Stimulated activated CD8-positive, alpha-beta memory T cell treated with anti-CD3 and anti-CD28 coated beads, Interleukin-4, amount 100 ng/mL, for 48 hours (primary cell): ENCODE measurements at regions not wholly inside any gene's neighbourhood (a gene's known extent, or its start where the extent isn't known, plus 50 kb on each side); places are given as distances from the start of the nearest gene placed in this dataset.

ENCODE experiments used
- DNase-seq: peaks from one replicate; pipeline ENCODE4 v3.0.0-alpha.2; 2020

GRCh38 chr10:14468023-14468441, 137.3 kb upstream of the FRMD4A start:
- DNase-seq, result no peak

- DNase-seq, result no peak
Measured at GRCh38 chr10:14466257-14466656, 135.5 kb upstream of the FRMD4A start.

GRCh38 chr10:14460447-14460846, 129.7 kb upstream of the FRMD4A start:
- DNase-seq, result no peak

GRCh38 chr10:14459665-14460064, 128.9 kb upstream of the FRMD4A start:
- no peak for DNase-seq

GRCh38 chr10:14456870-14457266, 126.1 kb upstream of the FRMD4A start:
- DNase-seq, result no peak

DNA sequence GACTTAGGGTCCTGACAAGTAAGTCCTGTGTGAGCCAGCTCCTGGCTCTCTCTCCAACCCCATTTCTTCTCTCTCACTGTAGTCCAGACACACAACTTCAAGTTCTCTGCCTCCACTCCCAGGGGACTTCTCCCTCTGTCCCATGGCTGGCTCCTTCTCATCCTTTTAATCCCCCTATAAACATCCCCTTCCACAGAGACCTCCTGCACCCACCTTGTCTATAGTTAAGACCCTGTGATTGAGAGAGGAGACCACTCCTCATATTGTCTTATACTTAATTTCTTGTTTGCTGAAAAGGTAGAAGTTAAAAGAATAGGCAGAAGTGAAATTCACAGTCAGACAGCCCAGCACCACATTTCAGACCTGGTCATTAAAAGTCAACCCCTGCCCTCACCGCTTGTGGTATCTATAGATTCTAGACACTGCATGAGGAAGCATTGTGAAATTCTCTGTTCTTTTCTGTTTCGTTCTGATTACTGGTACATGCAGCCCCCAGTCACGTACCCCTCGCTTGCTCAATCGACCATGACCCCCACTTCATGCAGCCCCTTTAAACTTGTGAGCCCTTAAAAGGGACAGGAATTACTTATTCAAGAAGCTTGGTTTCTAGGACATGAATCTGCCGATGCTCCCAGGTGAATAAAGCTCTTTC, 125.6 kb upstream of the FRMD4A start:
- DNase-seq, result no peak

DNA sequence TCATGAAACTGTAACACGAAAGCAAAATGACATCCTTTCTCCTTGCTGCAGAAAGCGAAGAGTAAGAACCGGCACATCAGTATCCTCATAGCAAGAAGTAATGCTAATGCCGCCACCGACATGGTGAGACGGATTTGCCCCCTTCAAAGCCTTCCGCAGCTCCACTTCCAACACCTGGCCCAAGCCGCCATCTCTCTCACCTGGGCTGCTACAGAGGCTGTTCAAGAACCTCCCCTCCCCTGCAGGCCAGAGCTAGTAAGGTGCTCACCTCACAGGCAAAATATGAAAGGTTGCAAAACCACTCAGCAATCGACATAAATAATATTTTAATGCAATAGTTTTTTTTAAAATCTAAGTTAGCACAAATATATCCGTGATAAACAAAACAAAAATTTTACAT, 123.9 kb upstream of the FRMD4A start:
- DNase-seq, result no peak

GRCh38 chr10:14454206-14454605, 123.5 kb upstream of the FRMD4A start:
- no peak for DNase-seq

DNA sequence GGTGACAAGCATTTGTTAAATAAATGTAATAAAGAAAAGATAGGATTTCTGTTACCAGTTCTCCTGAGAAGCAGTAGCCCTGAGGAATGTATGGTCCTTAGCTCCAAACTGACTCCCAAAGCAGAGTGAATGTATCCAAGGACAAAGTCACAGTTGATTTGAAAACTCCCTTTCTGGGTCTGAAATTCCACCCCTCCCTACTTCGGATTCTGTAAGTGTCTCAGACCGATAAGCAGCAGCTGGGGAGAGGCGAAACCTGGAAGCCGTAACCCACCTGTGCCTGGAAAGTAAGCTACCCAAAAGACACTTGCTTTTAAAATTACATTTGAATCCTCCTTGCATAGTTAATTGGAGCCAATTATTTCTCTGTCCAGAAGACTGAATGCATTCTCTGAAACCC, 122.9 kb upstream of the FRMD4A start:
- DNase-seq, result no peak

- DNase-seq, result no peak
Measured at GRCh38 chr10:14451341-14451740, 120.6 kb upstream of the FRMD4A start.

DNA sequence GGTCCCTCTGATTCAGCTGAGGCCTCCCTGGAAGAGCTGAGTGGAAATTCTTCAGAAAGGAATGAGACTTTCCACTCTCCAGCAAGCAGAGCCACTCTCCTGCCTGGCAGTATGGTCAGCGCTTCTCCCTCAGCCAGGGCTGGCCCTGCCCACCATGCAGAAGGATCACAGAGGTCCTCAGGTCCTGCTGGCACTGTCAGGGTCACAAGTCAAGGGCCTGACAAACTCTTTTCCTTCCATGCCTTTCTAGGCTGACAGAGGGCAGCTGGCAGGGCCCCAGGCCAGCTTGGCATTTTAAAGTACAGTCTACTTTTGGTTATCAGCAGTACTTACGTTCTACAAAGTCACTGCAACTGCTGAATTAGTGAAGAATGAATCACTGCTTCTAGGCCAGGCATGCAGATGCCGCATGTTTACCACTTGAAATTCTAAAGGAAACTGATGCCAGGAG, 119.3 kb upstream of the FRMD4A start:
- DNase-seq, result no peak

- DNase-seq, result no peak
Measured at GRCh38 chr10:14449293-14449815, 118.6 kb upstream of the FRMD4A start.

DNA sequence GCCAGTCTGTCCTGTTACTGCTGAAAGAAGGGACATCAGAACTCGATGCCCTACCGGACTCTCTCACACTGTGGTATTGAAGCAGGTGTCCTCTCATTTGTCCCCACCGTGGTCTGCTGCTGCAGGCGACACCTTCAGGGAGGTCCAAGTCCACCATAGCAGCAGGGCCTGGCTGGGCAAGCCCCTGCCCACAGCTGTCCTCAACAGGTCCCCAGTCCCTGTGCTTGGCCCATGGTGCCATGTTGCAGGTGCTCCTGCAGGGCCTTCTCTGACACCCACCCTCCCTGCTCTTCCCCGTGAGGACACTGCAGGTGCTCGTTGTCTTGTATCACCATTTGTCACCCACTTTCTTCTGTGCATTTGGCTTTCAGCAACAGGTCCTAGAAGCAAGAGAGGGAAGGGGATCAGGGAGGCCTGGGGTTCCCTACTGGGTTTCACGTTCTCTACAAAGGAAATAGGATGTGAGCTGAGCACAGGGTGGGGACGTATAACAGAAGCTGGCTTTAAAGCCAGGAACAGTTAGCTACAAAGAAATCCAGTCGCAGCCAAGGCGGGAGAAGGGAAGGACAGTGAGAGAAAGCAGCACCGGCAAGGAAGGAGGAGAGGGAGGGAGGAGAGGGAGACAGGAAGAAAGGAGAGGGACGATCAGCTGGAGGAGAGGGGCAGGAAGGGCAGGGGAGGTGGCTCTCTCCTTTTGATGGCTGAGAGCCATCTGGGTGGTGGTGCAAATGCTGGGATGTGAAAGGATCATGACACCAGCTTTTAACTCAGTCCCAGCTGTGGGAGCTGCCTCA, 117.7 kb upstream of the FRMD4A start:
- DNase-seq, result no peak

GRCh38 chr10:14447094-14447839, 116.5 kb upstream of the FRMD4A start:
- DNase-seq, result no peak

- DNase-seq, result no peak
Measured at GRCh38 chr10:14439451-14440259, 108.9 kb upstream of the FRMD4A start.

- DNase-seq, result no peak
Measured at GRCh38 chr10:14438576-14438975, 107.9 kb upstream of the FRMD4A start.

DNA sequence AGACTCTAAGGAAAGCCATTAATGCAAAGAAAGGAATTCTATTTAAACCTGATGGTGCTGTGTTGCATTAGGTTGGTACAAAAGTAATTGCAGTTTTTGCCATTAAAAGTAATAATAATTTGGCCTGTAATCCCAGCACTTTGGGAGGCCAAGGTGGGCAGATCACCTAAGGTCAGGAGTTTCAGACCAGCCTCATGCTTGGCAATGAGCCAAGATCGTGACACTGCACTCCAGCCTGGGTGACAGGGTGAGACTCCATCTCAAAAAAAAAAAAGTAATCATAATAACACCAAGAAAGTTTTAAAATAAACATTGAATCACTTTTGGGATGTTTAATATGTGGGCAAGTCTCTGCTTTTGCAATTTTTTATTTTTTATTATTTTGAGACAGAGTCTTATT, 107.3 kb upstream of the FRMD4A start:
- no peak for DNase-seq

GRCh38 chr10:14435976-14436632, 105.4 kb upstream of the FRMD4A start:
- no peak for DNase-seq

GRCh38 chr10:14433147-14433546, 102.4 kb upstream of the FRMD4A start:
- no peak for DNase-seq

- no peak for DNase-seq
Measured at GRCh38 chr10:14431868-14432267, 101.1 kb upstream of the FRMD4A start.

DNA sequence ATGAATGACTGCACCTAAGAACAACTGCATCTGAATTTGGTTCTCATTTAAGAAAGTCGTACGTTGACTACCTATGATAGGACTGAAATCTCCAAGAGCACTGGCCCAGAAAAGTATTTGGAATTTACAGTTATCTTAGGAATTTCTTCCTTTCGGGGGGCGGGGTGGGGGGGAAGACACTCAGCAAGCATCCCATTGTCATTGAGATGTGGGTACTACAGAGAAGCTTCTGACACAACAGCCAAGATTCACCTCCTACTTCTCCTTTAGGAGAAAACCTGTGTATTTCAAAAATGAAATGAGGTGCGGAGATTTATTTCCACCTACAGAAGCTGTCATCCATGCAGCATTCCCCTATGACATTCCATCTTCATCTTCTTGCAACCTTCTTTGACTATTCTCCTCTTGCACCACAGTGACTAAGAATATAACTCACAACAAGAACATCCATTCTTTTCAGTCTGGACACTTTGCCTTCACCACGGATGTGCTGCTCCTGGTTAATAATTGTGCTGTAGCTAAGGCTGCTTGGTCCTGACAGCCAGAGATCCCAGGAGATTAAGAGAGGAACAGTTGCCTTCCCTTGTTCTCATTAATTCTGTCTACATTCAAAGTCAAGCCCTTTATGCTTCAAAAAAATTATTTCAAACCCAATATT, 98.4 kb upstream of the FRMD4A start:
- no peak for DNase-seq

GRCh38 chr10:14425034-14425433, 94.3 kb upstream of the FRMD4A start:
- no peak for DNase-seq
